PC-3 (cell line): ENCODE measurements at regions not wholly inside any gene's neighbourhood (a gene's known extent, or its start where the extent isn't known, plus 50 kb on each side); places are given as distances from the start of the nearest gene placed in this dataset.

ENCODE experiments used
- CTCF ChIP-seq: fragments of 300-600 bp; sonication (generic); conservative IDR thresholded peaks from 2 replicates; pipeline ENCODE4 v1.5.1; 2017; ENCODE audit warnings: antibody characterized with exemption, low read depth, mild to moderate bottlenecking, low read length
- EZH2 ChIP-seq: fragments of 300-600 bp; sonication (generic); IDR thresholded peaks from one replicate; pipeline ENCODE4 v1.6.1; 2017; ENCODE audit warnings: antibody characterized with exemption, mild to moderate bottlenecking, low read length; ENCODE audit not compliant: unreplicated experiment
- EZH2phosphoT487 ChIP-seq: fragments of 300-600 bp; sonication (generic); IDR thresholded peaks from 2 replicates; pipeline ENCODE4 v1.6.1; 2018; ENCODE audit warnings: mild to moderate bottlenecking, antibody characterized with exemption, low read length, borderline replicate concordance

- TF ChIP-seq CTCF: no peak
- no peak for TF ChIP-seq EZH2phosphoT487
- TF ChIP-seq EZH2: no peak
These were observed 149.1 kb downstream of the SEMA6D start for GRCh38 chr15:47866446-47866845.
